Type B pancreatic cell (in vitro differentiated cells): ENCODE measurements at regions not wholly inside any gene's neighbourhood (a gene's known extent, or its start where the extent isn't known, plus 50 kb on each side); places are given as distances from the start of the nearest gene placed in this dataset.
A peak's percentile ranks its signal among the peaks of the same experiment; 100 is the strongest.
"Not testable (repeated sequence)": the region's sequence is repeated elsewhere in the genome, so short reads cannot be mapped to it uniquely, and the experiment has no call there.

Source experiments
- DNase-seq: peaks from one replicate; pipeline ENCODE4 v3.0.0; 2021; ENCODE audit warnings: mixed read lengths; ENCODE audit not compliant: unreplicated experiment; ENCODE audit errors: extremely low spot score
- H3K27ac Mint-ChIP-seq: 2 replicates; pipeline ENCODE4 v1.8.0; 2021; ENCODE audit warnings: mild to moderate bottlenecking, mixed read lengths
- H3K27me3 Mint-ChIP-seq: 2 replicates; pipeline ENCODE4 v1.8.0; 2021; ENCODE audit warnings: mixed read lengths
- H3K36me3 Mint-ChIP-seq: 2 replicates; pipeline ENCODE4 v1.8.0; 2021; ENCODE audit warnings: mixed read lengths
- H3K4me1 Mint-ChIP-seq: one replicate; pipeline ENCODE4 v1.8.0; 2021; ENCODE audit warnings: mixed read lengths; ENCODE audit not compliant: unreplicated experiment
- H3K4me3 Mint-ChIP-seq: 2 replicates; pipeline ENCODE4 v1.8.0; 2021; ENCODE audit warnings: mild to moderate bottlenecking, mixed read lengths
- H3K9me3 Mint-ChIP-seq: 2 replicates; pipeline ENCODE4 v1.8.0; 2021; ENCODE audit warnings: mixed read lengths
- TF ChIP-seq, protein P1 (sequence below): fragments of 200-600 bp; sonication (generic); conservative IDR thresholded peaks from 2 replicates; pipeline ENCODE4 v1.5.0; 2021; ENCODE audit warnings: antibody characterized with exemption, mild to moderate bottlenecking

DNA sequence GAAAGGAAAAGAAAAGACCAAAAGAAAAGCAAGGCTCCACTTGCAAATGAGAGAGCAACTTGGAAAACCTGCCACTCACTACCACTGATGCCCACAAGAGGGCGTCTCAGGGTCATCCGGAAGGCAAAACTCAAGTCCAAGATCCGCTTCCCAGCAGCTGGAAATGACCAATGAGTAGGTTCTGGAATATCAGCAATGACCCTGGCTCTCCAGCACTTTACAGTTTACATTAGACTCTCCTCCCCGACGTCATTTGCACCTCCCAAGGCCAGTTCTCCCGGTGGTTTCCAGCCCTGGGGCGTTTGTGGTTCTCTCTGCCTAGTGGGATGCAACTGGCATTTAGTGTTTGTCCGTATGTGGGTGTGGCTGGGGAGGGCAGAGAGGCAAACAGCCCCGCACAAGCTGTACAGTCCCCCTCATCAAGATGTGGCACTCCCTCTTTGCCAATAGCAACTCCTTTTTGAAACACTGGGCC lies 193.8 kb upstream of the ZNF618 start:
- DNase-seq = peak; percentile 78
- Mint-ChIP-seq H3K9me3 (no peaks in the 10 kb centered on the region), H3K4me3 (no peak overlapping the region), H3K36me3 (no peaks in the 10 kb centered on the region), H3K27ac (no peak overlapping the region), H3K27me3 (peaks cover 45% of the 10 kb centered on the region), H3K4me1 (peaks cover 15% of the 10 kb centered on the region)
- TF ChIP-seq, protein P1, sequence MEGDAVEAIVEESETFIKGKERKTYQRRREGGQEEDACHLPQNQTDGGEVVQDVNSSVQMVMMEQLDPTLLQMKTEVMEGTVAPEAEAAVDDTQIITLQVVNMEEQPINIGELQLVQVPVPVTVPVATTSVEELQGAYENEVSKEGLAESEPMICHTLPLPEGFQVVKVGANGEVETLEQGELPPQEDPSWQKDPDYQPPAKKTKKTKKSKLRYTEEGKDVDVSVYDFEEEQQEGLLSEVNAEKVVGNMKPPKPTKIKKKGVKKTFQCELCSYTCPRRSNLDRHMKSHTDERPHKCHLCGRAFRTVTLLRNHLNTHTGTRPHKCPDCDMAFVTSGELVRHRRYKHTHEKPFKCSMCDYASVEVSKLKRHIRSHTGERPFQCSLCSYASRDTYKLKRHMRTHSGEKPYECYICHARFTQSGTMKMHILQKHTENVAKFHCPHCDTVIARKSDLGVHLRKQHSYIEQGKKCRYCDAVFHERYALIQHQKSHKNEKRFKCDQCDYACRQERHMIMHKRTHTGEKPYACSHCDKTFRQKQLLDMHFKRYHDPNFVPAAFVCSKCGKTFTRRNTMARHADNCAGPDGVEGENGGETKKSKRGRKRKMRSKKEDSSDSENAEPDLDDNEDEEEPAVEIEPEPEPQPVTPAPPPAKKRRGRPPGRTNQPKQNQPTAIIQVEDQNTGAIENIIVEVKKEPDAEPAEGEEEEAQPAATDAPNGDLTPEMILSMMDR = peak; percentile 96

DNA sequence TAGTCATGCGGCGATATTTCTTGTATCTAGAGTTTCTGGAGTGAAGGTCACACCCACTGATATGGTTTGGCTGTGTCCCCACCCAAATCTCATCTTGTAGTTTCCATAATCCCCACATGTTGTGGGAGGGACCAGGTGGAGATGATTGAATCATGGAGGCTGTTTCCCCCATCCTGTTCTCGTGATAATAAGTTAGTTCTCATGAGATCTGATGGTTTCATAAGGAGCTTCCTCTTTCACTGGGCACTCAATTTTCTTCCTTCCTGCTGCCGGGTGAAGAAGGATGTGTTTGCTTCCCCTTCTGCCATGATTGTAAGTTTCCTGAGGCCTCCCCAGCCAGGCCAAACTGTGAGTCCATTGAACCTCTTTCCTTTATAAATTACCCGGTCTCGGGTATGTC lies 190.5 kb upstream of the ZNF618 start:
- not testable (repeated sequence) for DNase-seq, H3K36me3 Mint-ChIP-seq, H3K4me3 Mint-ChIP-seq, H3K27ac Mint-ChIP-seq, H3K9me3 Mint-ChIP-seq
- peaks cover 12% of the 10 kb centered on the region for H3K4me1 Mint-ChIP-seq
- H3K27me3 Mint-ChIP-seq = peaks cover 73% of the 10 kb centered on the region

DNA sequence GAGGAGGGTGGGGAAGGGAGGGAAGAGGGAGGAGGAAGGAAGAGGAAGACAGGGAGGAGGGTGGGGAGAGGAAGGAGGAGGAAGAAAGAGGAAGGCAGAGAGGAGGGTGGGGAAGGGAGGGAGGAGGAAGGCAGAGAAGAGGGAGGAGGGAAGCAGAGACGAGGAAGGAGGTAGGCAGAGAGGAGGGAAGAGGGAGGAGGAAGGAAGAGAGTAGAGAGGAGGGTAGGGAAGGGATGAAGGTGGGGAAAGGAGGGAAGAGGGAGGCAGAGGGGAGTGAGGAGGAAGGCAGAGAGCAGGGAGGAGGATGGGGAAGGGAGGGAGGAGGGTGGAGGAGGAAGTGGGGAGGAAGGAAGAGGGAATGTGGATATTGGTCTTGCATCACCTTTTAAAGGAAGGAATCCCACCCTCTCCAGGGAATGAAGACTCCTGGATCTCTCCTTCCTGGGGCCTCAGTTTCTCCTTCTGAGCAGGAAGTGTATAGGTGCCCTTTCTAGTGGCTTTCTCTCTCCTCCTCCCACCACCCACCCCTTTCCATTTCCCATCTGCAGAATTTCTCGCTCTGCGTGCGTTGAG lies 188.9 kb upstream of the ZNF618 start:
- Mint-ChIP-seq H3K9me3 (no peaks in the 10 kb centered on the region), H3K36me3 (no peaks in the 10 kb centered on the region), H3K4me1 (peaks cover 5% of the 10 kb centered on the region), H3K4me3 (peak overlapping the region; percentile 34), H3K27me3 (peaks cover 71% of the 10 kb centered on the region), H3K27ac (no peak overlapping the region)
- TF ChIP-seq, protein P1 = no peak
- DNase-seq = no peak

DNA sequence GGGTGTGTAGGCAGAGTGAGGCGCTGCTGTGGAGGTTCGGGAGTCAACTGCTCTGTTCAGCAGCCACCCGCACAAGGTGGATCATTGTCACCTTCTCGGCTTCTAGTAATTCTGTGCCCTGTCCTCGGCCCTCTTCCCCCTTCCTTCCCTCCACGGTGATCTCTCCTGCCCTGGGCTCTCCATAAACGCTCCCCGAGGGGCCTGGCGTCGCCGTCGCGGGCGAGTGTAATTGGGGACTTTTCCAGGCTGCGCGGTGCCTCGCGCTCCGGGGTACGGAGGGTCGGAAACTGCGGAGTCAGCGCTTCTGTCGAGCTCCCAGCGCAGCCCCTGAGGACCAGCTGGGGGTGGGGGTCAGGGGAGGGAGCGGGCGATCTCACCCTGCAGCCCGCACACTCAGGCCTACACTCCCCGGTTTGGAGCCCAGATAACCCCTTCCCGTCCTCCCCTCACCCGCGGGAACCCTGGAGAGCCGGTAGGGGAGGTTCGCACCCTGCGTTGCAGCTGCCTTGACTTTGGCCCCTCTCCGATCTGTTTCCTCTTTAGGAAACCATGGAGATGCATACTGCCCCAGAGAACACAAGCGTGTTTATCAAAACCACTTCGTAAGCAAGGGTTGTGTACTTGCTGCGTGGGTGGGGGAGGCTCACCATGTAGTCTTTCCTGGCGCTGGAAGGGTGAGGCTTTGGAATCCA lies 188.3 kb upstream of the ZNF618 start:
- no peaks in the 10 kb centered on the region for H3K4me1 Mint-ChIP-seq
- TF ChIP-seq, protein P1 = no peak
- H3K27ac Mint-ChIP-seq = no peak overlapping the region
- peak overlapping the region; percentile 45 for H3K4me3 Mint-ChIP-seq
- no peaks in the 10 kb centered on the region for H3K9me3 Mint-ChIP-seq
- no peak for DNase-seq
- peaks cover 64% of the 10 kb centered on the region for H3K27me3 Mint-ChIP-seq
- H3K36me3 Mint-ChIP-seq = no peaks in the 10 kb centered on the region

DNA sequence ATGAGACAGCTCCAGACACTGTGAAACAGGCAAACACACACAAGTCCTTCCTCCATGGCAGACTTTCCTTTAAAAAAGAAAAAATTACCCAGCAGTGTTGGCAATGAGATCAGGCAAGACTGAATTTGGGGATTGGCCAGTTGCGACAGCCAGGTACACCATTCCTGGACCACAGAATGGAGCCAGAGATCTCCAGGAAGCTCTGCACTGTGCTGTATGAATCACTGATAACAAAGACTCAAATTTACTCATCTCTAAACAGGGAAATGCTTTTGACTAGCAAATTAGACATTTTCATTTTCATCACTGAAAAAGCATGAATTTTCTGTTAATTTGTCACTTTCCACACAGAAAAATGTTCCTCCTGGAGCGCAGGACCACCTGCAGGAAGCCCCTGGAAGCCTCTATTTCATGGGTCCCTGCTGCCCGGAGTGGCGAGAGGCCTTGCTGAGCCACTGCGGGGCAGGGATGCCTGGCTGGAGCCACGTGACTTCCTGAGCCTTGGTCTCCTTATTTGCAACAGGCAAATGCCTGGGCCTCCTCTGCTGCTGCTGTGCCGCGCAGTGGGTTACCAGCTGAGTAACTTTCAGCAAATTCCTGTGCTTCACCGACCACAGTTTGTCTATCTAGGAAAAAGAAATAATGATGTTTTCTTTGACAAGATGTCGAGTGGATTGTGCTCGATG lies 185.9 kb upstream of the ZNF618 start:
- Mint-ChIP-seq H3K9me3 (no peaks in the 10 kb centered on the region), H3K27ac (no peak overlapping the region), H3K27me3 (peaks cover 55% of the 10 kb centered on the region), H3K4me1 (no peaks in the 10 kb centered on the region), H3K4me3 (no peak overlapping the region), H3K36me3 (no peaks in the 10 kb centered on the region)
- TF ChIP-seq, protein P1 = no peak
- DNase-seq = no peak

DNA sequence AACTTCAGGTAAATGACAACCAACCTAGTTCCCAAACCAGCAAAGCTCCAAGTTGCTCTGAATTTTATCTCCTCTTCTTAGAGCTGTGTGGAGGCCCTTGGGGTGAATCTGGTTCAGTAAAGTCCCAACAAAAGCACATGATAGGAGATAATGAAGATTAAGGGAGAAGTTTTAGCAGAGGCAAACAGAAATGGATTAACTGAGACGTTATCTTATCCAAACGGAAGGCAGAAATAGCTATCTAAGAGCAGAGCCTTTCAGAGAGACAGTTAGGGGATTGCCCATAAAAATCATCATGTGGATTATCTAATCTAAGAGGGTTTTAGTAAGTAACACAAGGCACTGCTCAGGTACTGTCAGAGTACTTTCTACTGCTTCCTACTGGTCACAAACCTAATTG lies 183.9 kb upstream of the ZNF618 start:
- no peak overlapping the region for H3K4me3 Mint-ChIP-seq

More for the DNA sequence above, 183.9 kb upstream of the ZNF618 start:
- no peak for DNase-seq
- H3K27ac Mint-ChIP-seq = no peak overlapping the region
- no peaks in the 10 kb centered on the region for H3K9me3 Mint-ChIP-seq
- TF ChIP-seq, protein P1 = no peak
- no peaks in the 10 kb centered on the region for H3K36me3 Mint-ChIP-seq
- H3K27me3 Mint-ChIP-seq = peaks cover 41% of the 10 kb centered on the region
- H3K4me1 Mint-ChIP-seq = no peaks in the 10 kb centered on the region
